HG03025 (cell line): ENCODE measurements at regions not wholly inside any gene's neighbourhood (a gene's known extent, or its start where the extent isn't known, plus 50 kb on each side); places are given as distances from the start of the nearest gene placed in this dataset.

Experiments used
- ATAC-seq: cut with Tn5 transposase; IDR thresholded peaks from one replicate; pipeline ENCODE4 v1.9.1; 2021; ENCODE audit warnings: mild to moderate bottlenecking, moderate library complexity; ENCODE audit not compliant: unreplicated experiment, low FRiP score

- no peak for ATAC-seq
Measured at GRCh38 chr15:35838424-35839111, 292.6 kb upstream of the DPH6 start.

- ATAC-seq = no peak
Measured at GRCh38 chr15:35842631-35843030, 296.7 kb upstream of the DPH6 start.

GRCh38 chr15:35843498-35843897, 297.5 kb upstream of the DPH6 start:
- ATAC-seq = no peak

- ATAC-seq = no peak
Measured at GRCh38 chr15:35850284-35850683, 304.3 kb upstream of the DPH6 start.

- ATAC-seq = no peak
Measured at GRCh38 chr15:35851491-35851890, 305.5 kb upstream of the DPH6 start.

- no peak for ATAC-seq
Measured at GRCh38 chr15:35852818-35853624, 307.1 kb upstream of the DPH6 start.

GRCh38 chr15:35854316-35854715, 308.4 kb upstream of the DPH6 start:
- ATAC-seq = no peak

GRCh38 chr15:35857567-35858226, 311.7 kb upstream of the DPH6 start:
- ATAC-seq = no peak

- no peak for ATAC-seq
Measured at GRCh38 chr15:35858707-35859106, 312.7 kb upstream of the DPH6 start.

GRCh38 chr15:35863655-35864054, 317.7 kb upstream of the DPH6 start:
- ATAC-seq = no peak

- ATAC-seq = no peak
Measured at GRCh38 chr15:35867356-35867755, 321.4 kb upstream of the DPH6 start.

GRCh38 chr15:35871282-35871681, 325.3 kb upstream of the DPH6 start:
- ATAC-seq = no peak

GRCh38 chr15:35871812-35872211, 325.8 kb upstream of the DPH6 start:
- ATAC-seq = no peak

GRCh38 chr15:35872577-35872976, 326.6 kb upstream of the DPH6 start:
- no peak for ATAC-seq

- ATAC-seq = no peak
Measured at GRCh38 chr15:35874260-35874905, 328.4 kb upstream of the DPH6 start.

- no peak for ATAC-seq
Measured at GRCh38 chr15:35876762-35877161, 330.8 kb upstream of the DPH6 start.

- no peak for ATAC-seq
Measured at GRCh38 chr15:35880896-35881295, 334.9 kb upstream of the DPH6 start.

GRCh38 chr15:35885870-35886269, 339.9 kb upstream of the DPH6 start:
- ATAC-seq = no peak

GRCh38 chr15:35886765-35887164, 340.8 kb upstream of the DPH6 start:
- ATAC-seq = no peak

- no peak for ATAC-seq
Measured at GRCh38 chr15:35888815-35889214, 342.9 kb upstream of the DPH6 start.

- ATAC-seq = no peak
Measured at GRCh38 chr15:35907511-35907910, 361.5 kb upstream of the DPH6 start.
